ENCODE measurements at regions not wholly inside any gene's neighbourhood (a gene's known extent, or its start where the extent isn't known, plus 50 kb on each side); places are given as distances from the start of the nearest gene placed in this dataset.

- BruUV-seq (replicated peaks), result no TSS peak
- Histone ChIP-seq H3K27ac (ENCODE audit: low read depth, low read length) (no peak overlapping the region), H4K20me1 (ENCODE audit: insufficient read depth) (no peaks in the 10 kb centered on the region), H3K79me2 (ENCODE audit: insufficient read depth, low read length) (no peaks in the 10 kb centered on the region), H3K4me1 (ENCODE audit: control insufficient read depth in 1 of 2, insufficient read depth in 2 of 2, low read length in 2 of 2) (no peaks in the 10 kb centered on the region), H3K4me2 (ENCODE audit: low read length) (no peak overlapping the region), H3K27me3 (ENCODE audit: insufficient read depth, low read length) (peaks cover 32% of the 10 kb centered on the region), H3K4me3 (replicated peaks in 1 of 2; ENCODE audit: low read depth in 1 of 2, low read length in 2 of 2) (no peak overlapping the region), H3K36me3 (ENCODE audit: control insufficient read depth in 1 of 2, insufficient read depth in 2 of 2, low read length in 2 of 2) (no peaks in the 10 kb centered on the region), H3K9me2 (ENCODE audit: insufficient read depth) (no peaks in the 10 kb centered on the region), H3K9ac (ENCODE audit: low read length) (no peak overlapping the region), H2AFZ (ENCODE audit: low read depth, low read length, poor library complexity, severe bottlenecking) (no peak overlapping the region), H3K9me3 (ENCODE audit: control insufficient read depth in 1 of 2, insufficient read depth in 1 of 2, low read depth in 1 of 2, low read length in 2 of 2) (no peaks in the 10 kb centered on the region)
- RAD21 ChIA-PET (ENCODE audit: low non-redundant PET in 1 of 2, low total read pairs in 2 of 2, uncharacterized antibody in 2 of 2, unreplicated experiment in 2 of 2), result no interaction called here
- POLR2A ChIA-PET, result no interaction called here
- TF ChIP-seq YY1 (IDR thresholded peaks at IDR 0.05; ENCODE audit: extremely low read depth, insufficient replicate concordance, low read depth, low read length) (no peak), ZFX (IDR thresholded peaks at IDR 0.05) (no peak), POLR2A (IDR thresholded peaks at IDR 0.05; ENCODE audit: borderline replicate concordance, extremely low read depth, insufficient read depth, insufficient read length) (no peak), EZH2phosphoT487 (IDR thresholded peaks at IDR 0.05; ENCODE audit: borderline replicate concordance) (no peak), ZNF274 (IDR thresholded peaks at IDR 0.05; ENCODE audit: low read depth, low read length) (no peak), TCF7L2 (IDR thresholded peaks at IDR 0.05; ENCODE audit: borderline replicate concordance, extremely low read depth, insufficient read depth, insufficient read length) (no peak), ELF1 (IDR thresholded peaks at IDR 0.05; ENCODE audit: borderline replicate concordance, low read depth) (no peak), JUND (IDR thresholded peaks at IDR 0.05) (no peak), EZH2 (IDR thresholded peaks at IDR 0.05) (no peak), MAX (IDR thresholded peaks at IDR 0.05) (no peak), FOSL1 (IDR thresholded peaks at IDR 0.05; ENCODE audit: low read depth) (no peak), CTCF (IDR thresholded peaks at IDR 0.05 in 2 of 3, conservative IDR thresholded peaks at IDR 0.05 in 1 of 3; ENCODE audit: borderline replicate concordance in 1 of 3, insufficient read depth in 1 of 3, low read depth in 2 of 3, low read length in 2 of 3) (no peak), SIN3A (IDR thresholded peaks at IDR 0.05; ENCODE audit: low read depth) (no peak), ZBTB33 (IDR thresholded peaks at IDR 0.05; ENCODE audit: extremely low read depth, insufficient replicate concordance, low read length) (no peak), ATF3 (IDR thresholded peaks at IDR 0.05) (no peak)
- ATAC-seq (no peak), DNase-seq (ENCODE audit: low read depth, low spot score) (no peak)
- CTCF ChIA-PET, result no interaction called here
- intact Hi-C loops (cut with micrococcal nuclease), result no loop called here
Measured at GRCh38 chr4:174135936-174136406, 147.5 kb downstream of the FBXO8 start.
